Sigmoid colon (tissue), 3 donors: ENCODE measurements at regions not wholly inside any gene's neighbourhood (a gene's known extent, or its start where the extent isn't known, plus 50 kb on each side); places are given as distances from the start of the nearest gene placed in this dataset.
"Not testable (repeated sequence)": the region's sequence is repeated elsewhere in the genome, so short reads cannot be mapped to it uniquely, and the experiment has no call there.

Experiments
- CTCF ChIP-seq, 4 experiments: fragments of 450-650 bp in 3 of 4; fragments of 200-600 bp in 1 of 4; IDR thresholded peaks; one replicate each; pipeline ENCODE4 v1.5.1; 2016 to 2019; ENCODE audit warnings: antibody characterized with exemption in 4 of 4, mild to moderate bottlenecking in 3 of 4, moderate library complexity in 2 of 4
- POLR2A ChIP-seq, 2 donors: fragments of 450-650 bp; IDR thresholded peaks; one replicate each; pipeline ENCODE4 v1.6.1; 2016; ENCODE audit warnings: antibody characterized with exemption in 2 of 2, mild to moderate bottlenecking in 2 of 2, moderate library complexity in 2 of 2

GRCh38 chr3:175937367-175937766 lies 1078.2 kb downstream of the NAALADL2 start:
- TF ChIP-seq POLR2A, CTCF (IDR thresholded peaks at IDR 0.05): not testable (repeated sequence)
